ENCODE measurements at regions not wholly inside any gene's neighbourhood (a gene's known extent, or its start where the extent isn't known, plus 50 kb on each side); places are given as distances from the start of the nearest gene placed in this dataset.

GRCh38 chr21:17048974-17049373, 463.9 kb upstream of the CXADR start:
- no peak overlapping the region for H3K4me3 ChIP-seq
- no peaks in the 10 kb centered on the region for H3K36me3 ChIP-seq
- no peaks in the 10 kb centered on the region for H3K27me3 ChIP-seq
- H3K9me3 ChIP-seq: no peaks in the 10 kb centered on the region
- DNase-seq: no peak

DNA sequence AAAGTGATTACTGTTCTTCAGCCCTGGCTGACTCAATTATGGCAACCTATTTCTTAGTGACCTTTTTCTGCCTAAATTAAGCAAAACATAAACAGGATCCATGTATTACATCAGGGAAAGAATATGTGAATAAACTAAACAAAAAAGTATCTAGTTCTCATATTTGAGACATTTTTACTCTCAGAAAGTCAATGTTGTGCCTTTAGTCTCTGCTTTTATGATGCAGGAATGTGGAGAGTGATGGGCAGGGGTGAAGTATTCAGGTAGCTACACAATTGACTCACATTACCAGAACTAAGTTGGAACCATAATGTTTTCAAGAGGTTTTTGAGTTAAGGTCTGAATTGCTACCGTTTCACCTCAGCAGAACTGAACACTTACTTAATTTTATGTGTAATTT, 462.7 kb upstream of the CXADR start:
- Histone ChIP-seq H3K4me3 (no peak overlapping the region), H3K36me3 (no peaks in the 10 kb centered on the region), H3K27me3 (no peaks in the 10 kb centered on the region), H3K9me3 (no peaks in the 10 kb centered on the region)
- no peak for DNase-seq

DNA sequence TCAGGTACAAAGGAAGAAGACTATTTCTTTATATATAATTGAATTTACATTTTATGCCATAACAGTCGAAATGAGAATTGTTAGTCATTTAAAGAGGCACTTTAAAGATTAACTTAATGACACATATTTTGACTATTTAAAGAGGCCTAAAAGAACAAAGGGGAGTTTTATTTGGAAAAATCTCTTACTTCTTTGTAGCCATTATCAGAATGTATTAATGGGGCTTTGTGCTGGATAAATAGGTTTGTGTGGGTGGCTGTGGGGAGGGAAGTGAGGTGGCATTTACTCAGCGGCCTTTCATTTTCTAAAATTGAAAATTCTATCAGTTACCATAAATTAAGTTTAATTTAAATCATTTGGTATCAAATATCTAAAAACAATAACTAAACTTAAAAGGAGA, 462.2 kb upstream of the CXADR start:
- Histone ChIP-seq H3K27me3 (no peaks in the 10 kb centered on the region), H3K4me3 (no peak overlapping the region), H3K9me3 (no peaks in the 10 kb centered on the region), H3K36me3 (no peaks in the 10 kb centered on the region)
- DNase-seq: no peak

DNA sequence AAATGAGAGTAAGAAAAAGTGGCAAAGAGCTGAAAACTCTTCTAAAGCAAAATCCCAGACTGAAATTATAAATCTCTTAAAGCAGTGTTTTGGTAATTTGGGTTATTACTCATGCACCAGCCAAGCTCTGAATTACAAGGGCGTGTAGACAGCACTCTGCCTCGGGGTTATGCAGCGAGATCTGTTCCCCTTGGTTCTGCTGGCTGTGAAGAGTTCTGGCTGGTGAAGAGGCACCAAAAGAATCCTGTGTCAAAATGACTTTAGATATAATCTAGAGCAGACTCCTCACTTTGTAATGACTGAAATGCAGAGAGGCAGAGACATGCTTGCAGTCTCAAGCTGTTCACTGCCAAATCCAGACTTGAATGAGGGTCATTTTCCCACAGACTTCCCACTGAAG, 461.8 kb upstream of the CXADR start:
- no peak overlapping the region for H3K4me3 ChIP-seq
- H3K27me3 ChIP-seq: no peaks in the 10 kb centered on the region
- H3K9me3 ChIP-seq: no peaks in the 10 kb centered on the region
- peak; percentile 4 for DNase-seq
- H3K36me3 ChIP-seq: no peaks in the 10 kb centered on the region

- DNase-seq: no peak
- no peaks in the 10 kb centered on the region for H3K27me3 ChIP-seq
- H3K36me3 ChIP-seq: no peaks in the 10 kb centered on the region
- no peaks in the 10 kb centered on the region for H3K9me3 ChIP-seq
- no peak overlapping the region for H3K4me3 ChIP-seq
Observed at GRCh38 chr21:17053321-17053720, 459.5 kb upstream of the CXADR start.

- no peaks in the 10 kb centered on the region for H3K27me3 ChIP-seq
- H3K9me3 ChIP-seq: no peaks in the 10 kb centered on the region
- DNase-seq: no peak
- H3K36me3 ChIP-seq: no peaks in the 10 kb centered on the region
- no peak overlapping the region for H3K4me3 ChIP-seq
Observed at GRCh38 chr21:17059936-17060335, 452.9 kb upstream of the CXADR start.

GRCh38 chr21:17066006-17066405, 446.8 kb upstream of the CXADR start:
- H3K9me3 ChIP-seq: no peaks in the 10 kb centered on the region
- DNase-seq: no peak
- H3K27me3 ChIP-seq: no peaks in the 10 kb centered on the region
- H3K4me3 ChIP-seq: no peak overlapping the region
- H3K36me3 ChIP-seq: no peaks in the 10 kb centered on the region

GRCh38 chr21:17071093-17071492, 441.8 kb upstream of the CXADR start:
- no peak for DNase-seq
- Histone ChIP-seq H3K27me3 (no peaks in the 10 kb centered on the region), H3K4me3 (no peak overlapping the region), H3K36me3 (no peaks in the 10 kb centered on the region), H3K9me3 (no peaks in the 10 kb centered on the region)

GRCh38 chr21:17081193-17081592, 431.6 kb upstream of the CXADR start:
- no peaks in the 10 kb centered on the region for H3K36me3 ChIP-seq
- no peaks in the 10 kb centered on the region for H3K9me3 ChIP-seq
- H3K4me3 ChIP-seq: no peak overlapping the region
- no peak for DNase-seq
- no peaks in the 10 kb centered on the region for H3K27me3 ChIP-seq

DNA sequence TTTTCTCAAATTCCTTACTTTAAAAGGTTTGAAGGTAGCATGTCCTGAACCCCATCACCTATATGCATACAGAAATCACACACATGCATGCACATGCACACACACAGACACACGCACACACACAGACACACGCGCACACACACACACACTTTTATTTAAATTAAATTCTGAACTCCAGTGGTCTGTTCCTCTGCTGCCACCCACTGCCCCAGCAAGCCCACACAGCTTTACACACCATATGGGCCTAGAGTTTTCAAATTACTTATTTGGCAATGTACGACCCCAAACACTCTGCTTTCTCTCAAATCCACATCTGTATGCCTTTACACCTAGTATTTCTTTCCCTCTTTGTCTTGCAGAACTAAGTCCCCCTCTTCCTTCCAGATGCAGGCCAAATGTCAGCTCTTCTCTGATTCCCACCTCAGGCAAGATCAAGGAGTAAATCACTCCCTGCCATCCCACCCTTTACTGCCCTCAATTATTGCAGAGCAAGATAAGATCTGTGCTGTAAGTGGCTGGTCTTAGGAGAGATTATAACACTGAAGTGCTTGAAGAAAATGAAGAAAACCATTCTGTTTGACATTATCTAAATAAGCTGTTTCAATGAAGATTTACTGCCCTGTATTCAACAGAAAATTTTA, 429.9 kb upstream of the CXADR start:
- Histone ChIP-seq H3K27me3 (no peaks in the 10 kb centered on the region), H3K4me3 (no peak overlapping the region), H3K36me3 (no peaks in the 10 kb centered on the region), H3K9me3 (no peaks in the 10 kb centered on the region)
- DNase-seq: no peak

GRCh38 chr21:17085707-17086106, 427.1 kb upstream of the CXADR start:
- Histone ChIP-seq H3K27me3 (no peaks in the 10 kb centered on the region), H3K36me3 (no peaks in the 10 kb centered on the region), H3K4me3 (no peak overlapping the region), H3K9me3 (no peaks in the 10 kb centered on the region)
- DNase-seq: no peak

GRCh38 chr21:17088500-17088899, 424.3 kb upstream of the CXADR start:
- H3K36me3 ChIP-seq: no peaks in the 10 kb centered on the region
- H3K27me3 ChIP-seq: no peaks in the 10 kb centered on the region
- no peaks in the 10 kb centered on the region for H3K9me3 ChIP-seq
- no peak for DNase-seq
- H3K4me3 ChIP-seq: no peak overlapping the region

DNA sequence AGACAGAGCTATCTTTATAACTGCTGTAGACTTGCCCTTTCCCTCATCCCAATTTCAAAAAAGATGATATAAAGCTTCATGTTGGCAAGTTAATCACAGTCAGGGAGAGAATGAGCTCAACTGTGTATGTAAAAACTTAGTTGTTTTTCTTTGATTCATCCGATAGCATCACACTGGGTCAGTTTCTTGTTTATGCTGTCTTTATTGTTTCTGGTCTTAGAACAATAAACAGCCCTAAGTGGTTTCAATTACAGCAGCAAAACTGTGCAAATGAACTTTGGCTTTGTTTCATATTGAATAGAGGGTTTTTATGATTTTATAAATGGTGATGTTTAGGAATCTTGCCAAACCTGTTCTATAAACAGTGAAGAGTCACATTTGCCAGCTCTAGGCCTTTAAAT, 423.8 kb upstream of the CXADR start:
- no peak for DNase-seq

GRCh38 chr21:17101696-17102095, 411.1 kb upstream of the CXADR start:
- Histone ChIP-seq H3K9me3 (no peaks in the 10 kb centered on the region), H3K4me3 (no peak overlapping the region), H3K36me3 (no peaks in the 10 kb centered on the region), H3K27me3 (no peaks in the 10 kb centered on the region)
- no peak for DNase-seq

More for the DNA sequence above, 423.8 kb upstream of the CXADR start:
- Histone ChIP-seq H3K36me3 (no peaks in the 10 kb centered on the region), H3K9me3 (no peaks in the 10 kb centered on the region), H3K4me3 (no peak overlapping the region), H3K27me3 (no peaks in the 10 kb centered on the region)

DNA sequence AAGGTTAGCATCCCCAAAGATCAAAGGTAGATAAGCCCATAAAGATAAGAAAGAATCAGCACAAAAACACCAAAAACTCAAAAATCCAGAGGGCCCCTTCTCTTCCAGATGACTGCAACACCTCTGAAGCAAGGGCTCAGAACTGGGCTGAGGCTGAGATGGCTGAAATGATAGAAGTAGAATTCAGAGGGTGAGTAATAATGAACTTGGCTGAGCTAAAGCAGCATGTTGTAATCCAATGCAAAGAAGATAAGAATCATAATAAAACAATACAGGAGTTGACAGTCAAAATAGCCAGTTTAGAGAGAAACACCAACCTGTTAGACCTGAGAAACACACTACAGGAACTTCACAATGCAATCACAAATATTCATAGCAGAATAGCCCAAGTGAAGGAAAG, 406.9 kb upstream of the CXADR start:
- no peaks in the 10 kb centered on the region for H3K9me3 ChIP-seq
- no peak overlapping the region for H3K4me3 ChIP-seq
- no peaks in the 10 kb centered on the region for H3K36me3 ChIP-seq
- H3K27me3 ChIP-seq: no peaks in the 10 kb centered on the region
- DNase-seq: no peak

DNA sequence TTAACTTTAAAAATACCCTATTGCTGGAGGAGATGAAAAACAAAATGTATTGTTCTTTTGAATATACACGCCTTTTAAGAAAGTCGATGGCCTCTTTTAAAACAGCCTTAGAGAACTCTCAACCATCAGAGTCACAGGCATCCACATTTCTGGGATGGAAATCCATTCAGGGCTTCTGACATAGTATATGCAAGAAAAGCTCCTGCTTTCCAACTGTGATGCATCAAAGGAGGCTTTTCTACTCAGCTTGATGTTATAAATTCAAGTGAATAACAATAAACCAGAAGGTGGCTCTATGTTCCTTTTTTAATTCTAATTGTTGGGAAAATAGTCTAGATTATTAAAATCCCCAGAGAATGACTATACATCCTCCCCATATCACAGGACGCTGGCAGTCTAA, 398.8 kb upstream of the CXADR start:
- DNase-seq: no peak
- Histone ChIP-seq H3K4me3 (no peak overlapping the region), H3K36me3 (no peaks in the 10 kb centered on the region), H3K27me3 (no peaks in the 10 kb centered on the region), H3K9me3 (no peaks in the 10 kb centered on the region)

DNA sequence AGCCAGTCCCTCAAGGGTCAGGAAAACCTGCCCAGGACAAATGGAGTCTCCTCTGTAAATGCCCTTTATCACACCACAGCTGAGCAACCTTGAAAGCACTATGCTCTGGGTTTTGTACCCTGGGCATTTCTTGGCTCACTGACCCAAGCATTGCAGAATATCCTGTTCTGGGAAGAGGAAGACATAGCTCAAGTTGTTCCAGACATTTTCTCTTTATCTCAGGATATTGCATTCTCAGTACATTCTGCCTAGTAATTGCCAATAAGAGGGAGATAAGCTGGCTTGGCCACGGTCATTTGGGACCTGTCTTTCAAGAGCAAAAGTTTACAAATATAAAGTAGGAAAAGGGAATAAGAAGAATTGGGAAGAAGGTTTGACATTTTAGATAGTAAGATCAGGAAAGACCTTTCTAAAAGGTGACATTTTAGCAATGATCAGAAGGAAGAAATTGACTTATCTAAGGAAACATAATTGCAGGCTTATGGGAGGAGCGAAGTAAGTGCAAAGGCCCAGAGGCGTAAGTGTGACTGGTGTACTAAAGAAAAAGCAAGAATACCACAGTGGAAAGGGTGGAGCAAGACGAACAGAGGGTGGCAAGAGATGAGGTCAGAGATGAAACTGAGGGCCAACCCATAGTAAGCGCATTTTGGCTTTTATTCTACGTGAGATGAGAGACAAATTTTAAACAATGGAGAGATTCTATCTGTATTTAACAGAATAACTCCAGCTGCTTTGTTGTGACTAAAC, 394.0 kb upstream of the CXADR start:
- no peaks in the 10 kb centered on the region for H3K36me3 ChIP-seq
- no peaks in the 10 kb centered on the region for H3K9me3 ChIP-seq
- no peak for DNase-seq
- no peaks in the 10 kb centered on the region for H3K27me3 ChIP-seq
- H3K4me3 ChIP-seq: no peak overlapping the region

All from MG63 (cell line).